Neuronal stem cell (in vitro differentiated cells): ENCODE measurements at regions not wholly inside any gene's neighbourhood (a gene's known extent, or its start where the extent isn't known, plus 50 kb on each side); places are given as distances from the start of the nearest gene placed in this dataset.
A peak's percentile ranks its signal among the peaks of the same experiment; 100 is the strongest.

Source experiments
- DNase-seq: peaks from one replicate; pipeline ENCODE4 v3.0.0-alpha.2; 2013; ENCODE audit warnings: low spot score
- H2AFZ ChIP-seq: one replicate; pipeline ENCODE4 v1.6.1; 2013; ENCODE audit warnings: mild to moderate bottlenecking, low read length, inconsistent platforms
- H2AK5ac ChIP-seq: 2 replicates; pipeline ENCODE4 v1.6.1; 2013; ENCODE audit warnings: low read depth, mild to moderate bottlenecking, inconsistent platforms, low read length, moderate library complexity, mixed read lengths
- H2BK120ac ChIP-seq: 2 replicates; pipeline ENCODE4 v1.6.1; 2013; ENCODE audit warnings: low read depth, mild to moderate bottlenecking, inconsistent platforms, low read length, moderate library complexity, mixed read lengths
- H2BK12ac ChIP-seq: one replicate; pipeline ENCODE4 v1.6.1; 2013; ENCODE audit warnings: low read length, inconsistent platforms
- H2BK15ac ChIP-seq: 2 replicates; pipeline ENCODE4 v1.6.1; 2013; ENCODE audit warnings: mild to moderate bottlenecking, low read length, inconsistent platforms, mixed read lengths
- H2BK5ac ChIP-seq: one replicate; pipeline ENCODE4 v1.6.1; 2013; ENCODE audit warnings: inconsistent platforms, mild to moderate bottlenecking, low read length, moderate library complexity
- H3K14ac ChIP-seq: one replicate; pipeline ENCODE4 v1.6.1; 2013; ENCODE audit warnings: low read length, inconsistent platforms
- H3K18ac ChIP-seq: 2 replicates; pipeline ENCODE4 v1.6.1; 2013; ENCODE audit warnings: low read length, inconsistent platforms
- H3K23ac ChIP-seq: 2 replicates; pipeline ENCODE4 v1.6.1; 2013; ENCODE audit warnings: low read depth, mild to moderate bottlenecking, mixed read lengths, low read length, inconsistent platforms; ENCODE audit not compliant: poor library complexity
- H3K27ac ChIP-seq: replicated peaks from 3 replicates; pipeline ENCODE4 v1.5.1; 2013; ENCODE audit warnings: low read length, inconsistent platforms
- H3K27me3 ChIP-seq, 3 experiments: 2 replicates each; pipeline ENCODE4 v1.6.1; 2013; ENCODE audit warnings: low read length in 3 of 3, mild to moderate bottlenecking in 2 of 3, inconsistent platforms in 1 of 3, low read depth in 1 of 3, mixed read lengths in 1 of 3, moderate library complexity in 1 of 3; ENCODE audit not compliant: control insufficient read depth in 3 of 3, insufficient read depth in 3 of 3
- H3K36me3 ChIP-seq, 2 donors: replicated peaks in 1 of 2; 2 replicates each; pipeline ENCODE4 v1.6.1; 2013; ENCODE audit warnings: low read length in 2 of 2; ENCODE audit not compliant: control insufficient read depth in 2 of 2, insufficient read depth in 2 of 2
- H3K4ac ChIP-seq: 2 replicates; pipeline ENCODE4 v1.6.1; 2013; ENCODE audit warnings: inconsistent platforms, mild to moderate bottlenecking, low read length, moderate library complexity
- H3K4me1 ChIP-seq, 2 donors: 1 replicate in 1 of 2; 2 replicates in 1 of 2; pipeline ENCODE4 v1.6.1; 2013; ENCODE audit warnings: low read length in 2 of 2, low read depth in 1 of 2; ENCODE audit not compliant: control insufficient read depth in 2 of 2, insufficient read depth in 1 of 2
- H3K4me2 ChIP-seq: one replicate; pipeline ENCODE4 v1.6.1; 2013; ENCODE audit warnings: mild to moderate bottlenecking, low read length, inconsistent platforms; ENCODE audit not compliant: insufficient read depth, poor library complexity, severe bottlenecking
- H3K4me3 ChIP-seq, 2 donors: 2 replicates each; pipeline ENCODE4 v1.5.1; 2013; ENCODE audit warnings: low read length in 2 of 2, mild to moderate bottlenecking in 2 of 2, inconsistent platforms in 1 of 2, moderate library complexity in 1 of 2
- H3K79me1 ChIP-seq: one replicate; pipeline ENCODE4 v1.6.1; 2013; ENCODE audit warnings: low read depth, mild to moderate bottlenecking, inconsistent platforms, low read length, moderate library complexity
- H3K9ac ChIP-seq: one replicate; pipeline ENCODE4 v1.6.1; 2013; ENCODE audit warnings: mild to moderate bottlenecking, low read depth, low read length, inconsistent platforms; ENCODE audit not compliant: poor library complexity
- H3K9me3 ChIP-seq, 2 donors: replicated peaks in 1 of 2; 2 replicates each; pipeline versions ENCODE3 to v1.6.1; 2013; ENCODE audit warnings: low read length in 2 of 2, mild to moderate bottlenecking in 2 of 2, inconsistent platforms in 1 of 2, low read depth in 1 of 2, mixed read lengths in 1 of 2, moderate library complexity in 1 of 2; ENCODE audit not compliant: control insufficient read depth in 2 of 2, insufficient read depth in 1 of 2
- H4K8ac ChIP-seq: one replicate; pipeline ENCODE4 v1.6.1; 2013; ENCODE audit warnings: low read depth, mild to moderate bottlenecking, inconsistent platforms, low read length, moderate library complexity
- H4K91ac ChIP-seq: one replicate; pipeline ENCODE4 v1.6.1; 2013; ENCODE audit warnings: low read length, low read depth, mild to moderate bottlenecking, inconsistent platforms; ENCODE audit not compliant: poor library complexity
- WGBS, 2 donors: extraction: QIAGEN DNeasy Blood & Tissue Kit; methylation state at CpG; one replicate each; pipeline ENCODE4 v1.1.7; 2013; ENCODE audit warnings: missing lambda C conversion rate in 2 of 2, mixed read lengths in 1 of 2; ENCODE audit not compliant: insufficient read length in 2 of 2, insufficient replicate concordance in 1 of 2; ENCODE audit errors: extremely low coverage in 2 of 2; 5-methylcytosine and 5-hydroxymethylcytosine counted together

DNA sequence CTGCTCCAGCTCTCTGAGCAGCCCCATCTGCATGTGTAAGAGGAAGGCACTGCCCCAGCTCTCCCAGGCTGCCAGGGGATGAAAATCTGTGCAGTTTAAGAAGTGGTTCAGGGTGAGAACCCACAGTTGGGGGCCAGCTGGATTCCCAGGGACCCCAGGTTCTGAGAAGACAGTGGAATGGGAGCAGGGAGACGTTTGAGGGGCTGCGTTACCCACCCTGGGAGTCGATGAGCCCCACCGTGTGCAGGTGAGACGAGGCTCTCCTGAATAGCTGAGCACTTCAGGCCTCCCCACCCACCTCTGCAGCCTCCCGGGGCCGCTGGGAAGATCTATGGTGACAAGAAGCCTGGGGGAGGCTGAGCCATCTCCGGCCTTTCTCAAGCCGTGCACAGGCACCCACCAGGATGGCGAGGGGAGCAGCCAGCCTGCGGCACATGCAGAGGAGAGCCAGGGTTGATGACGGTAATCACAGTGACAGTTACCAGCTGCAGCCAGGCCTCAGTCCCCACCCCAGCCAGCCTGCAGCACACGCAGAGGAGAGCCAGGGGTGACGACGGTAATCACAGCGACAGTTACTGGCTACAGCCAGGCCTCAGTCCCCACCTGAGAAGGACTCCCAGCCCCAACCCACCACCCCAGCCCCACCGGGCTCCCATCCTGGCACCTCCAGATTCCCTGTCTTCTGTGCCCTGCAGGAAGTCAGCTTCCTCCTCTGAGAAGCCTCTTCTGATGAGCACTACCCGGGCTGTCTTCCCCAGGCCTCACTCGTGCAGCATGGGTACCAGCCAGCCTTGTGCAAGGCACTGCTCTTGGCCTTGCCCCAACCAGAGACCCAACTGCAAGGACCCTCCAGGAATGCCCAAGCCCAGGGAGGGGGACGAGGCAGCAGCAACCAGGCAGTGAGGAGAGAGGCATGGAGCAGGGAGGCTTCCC is 150.8 kb upstream of the PPP1R26 start:
- Histone ChIP-seq H3K4me3 (no peak overlapping the region), H2BK12ac (no peak overlapping the region), H3K9ac (peak overlapping the region; percentile 66), H3K18ac (no peak overlapping the region), H3K27me3 (peaks cover 0 to 4% (median 0%) of the 10 kb centered on the region in 3 experiments), H2BK15ac (no peak overlapping the region), H2BK120ac (no peak overlapping the region), H3K27ac (no peak overlapping the region), H2AFZ (no peak overlapping the region), H2AK5ac (no peak overlapping the region), H3K14ac (no peak overlapping the region), H3K4ac (no peak overlapping the region), H3K36me3 (no peaks in the 10 kb centered on the region), H3K4me2 (no peak overlapping the region), H2BK5ac (peak overlapping the region; percentile 78), H3K9me3 (peaks cover 0 to 7% of the 10 kb centered on the region in 2 donors), H3K23ac (no peak overlapping the region), H3K79me1 (no peaks in the 10 kb centered on the region), H4K8ac (no peak overlapping the region), H4K91ac (no peak overlapping the region), H3K4me1 (peaks cover 0 to 2% of the 10 kb centered on the region in 2 donors)
- no peak for DNase-seq
- no CpG with 5 or more reads among the region's 20 CpGs for WGBS, 2 donors

DNA sequence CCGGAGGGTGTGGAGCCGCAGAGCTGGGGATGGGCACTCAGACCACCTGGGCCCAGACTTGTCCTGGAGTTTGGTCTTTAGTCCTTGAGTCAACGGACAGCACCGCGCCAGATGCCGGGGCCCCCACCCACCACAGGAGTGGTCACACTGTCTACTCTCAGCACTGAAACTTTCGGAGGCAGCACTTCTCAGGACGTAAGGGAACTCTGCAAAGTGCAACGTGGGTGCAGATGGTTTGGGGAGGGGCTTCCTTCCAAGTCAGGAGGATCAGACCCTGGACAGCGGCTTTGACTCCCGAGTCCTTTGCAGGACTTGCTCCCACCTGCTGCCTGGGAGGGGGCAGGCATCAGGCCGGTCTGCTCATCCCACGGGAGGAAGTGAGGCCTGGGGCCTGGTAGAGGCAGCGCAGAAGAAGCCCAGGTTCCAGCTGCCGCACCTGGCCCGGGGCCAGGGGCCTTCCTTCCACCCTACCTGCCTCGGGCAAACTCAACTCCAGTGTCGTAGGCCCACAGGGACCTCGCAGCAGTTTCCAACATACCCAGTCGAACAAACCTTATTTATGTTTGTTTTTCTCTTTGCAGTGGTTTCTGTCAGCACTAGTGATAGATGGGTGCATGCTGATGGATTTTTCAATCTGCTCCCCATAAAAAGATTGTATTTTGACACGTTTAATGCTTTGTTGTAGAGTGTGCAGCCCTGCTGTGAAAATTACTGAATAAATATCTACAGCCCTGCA is 149.8 kb upstream of the PPP1R26 start:
- no peak overlapping the region for H3K9ac ChIP-seq
- H3K27me3 ChIP-seq: peaks cover 0 to 4% (median 0%) of the 10 kb centered on the region in 3 experiments
- H4K91ac ChIP-seq: no peak overlapping the region
- no peak overlapping the region for H3K27ac ChIP-seq
- H3K9me3 ChIP-seq: peaks cover 0 to 7% of the 10 kb centered on the region in 2 donors
- H2AFZ ChIP-seq: no peak overlapping the region
- no CpG with 5 or more reads among the region's 21 CpGs for WGBS, 2 donors
- H3K14ac ChIP-seq: no peak overlapping the region
- H2AK5ac ChIP-seq: no peak overlapping the region
- H3K79me1 ChIP-seq: no peaks in the 10 kb centered on the region
- no peak overlapping the region for H2BK120ac ChIP-seq
- DNase-seq: no peak
- H3K4ac ChIP-seq: no peak overlapping the region
- no peak overlapping the region for H2BK15ac ChIP-seq
- no peak overlapping the region for H4K8ac ChIP-seq
- H2BK5ac ChIP-seq: no peak overlapping the region
- H3K36me3 ChIP-seq: no peaks in the 10 kb centered on the region
- no peak overlapping the region for H3K18ac ChIP-seq
- no peak overlapping the region for H3K4me2 ChIP-seq
- no peak overlapping the region for H3K4me3 ChIP-seq
- no peak overlapping the region for H3K23ac ChIP-seq
- H3K4me1 ChIP-seq: peaks cover 0 to 2% of the 10 kb centered on the region in 2 donors
- H2BK12ac ChIP-seq: no peak overlapping the region

DNA sequence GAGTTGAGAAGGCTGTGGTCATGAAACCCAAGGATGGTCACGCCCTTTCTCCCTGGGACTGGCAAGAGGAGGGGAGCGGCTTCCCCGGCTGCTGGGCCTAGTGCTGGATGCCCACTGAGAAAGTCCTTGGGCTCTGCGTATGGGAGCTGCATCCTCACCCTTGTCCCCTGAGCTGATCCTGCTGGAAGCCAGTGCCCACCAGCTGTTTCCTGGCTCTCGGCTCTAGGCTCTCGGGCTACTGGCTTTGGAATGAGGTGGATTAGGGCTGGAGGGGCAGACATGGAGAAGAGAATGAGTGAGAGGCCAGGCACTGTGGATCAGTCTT is 149.3 kb upstream of the PPP1R26 start:
- Histone ChIP-seq H2BK15ac (no peak overlapping the region), H2AFZ (no peak overlapping the region), H3K14ac (no peak overlapping the region), H3K18ac (no peak overlapping the region), H3K4me2 (no peak overlapping the region), H2BK12ac (no peak overlapping the region), H3K79me1 (no peaks in the 10 kb centered on the region), H2BK120ac (no peak overlapping the region), H3K36me3 (no peaks in the 10 kb centered on the region), H2BK5ac (no peak overlapping the region), H3K27ac (no peak overlapping the region), H3K9me3 (peaks cover 0 to 7% of the 10 kb centered on the region in 2 donors), H3K23ac (peak overlapping the region; percentile 5), H3K4ac (no peak overlapping the region), H4K8ac (no peak overlapping the region), H2AK5ac (no peak overlapping the region), H3K4me1 (peaks cover 0 to 2% of the 10 kb centered on the region in 2 donors), H3K4me3 (no peak overlapping the region), H4K91ac (no peak overlapping the region), H3K9ac (no peak overlapping the region), H3K27me3 (peaks cover 0 to 4% (median 0%) of the 10 kb centered on the region in 3 experiments)
- WGBS, 2 donors: no CpG with 5 or more reads among the region's 6 CpGs
- DNase-seq: no peak
